GM19099 (cell line): ENCODE measurements at regions not wholly inside any gene's neighbourhood (a gene's known extent, or its start where the extent isn't known, plus 50 kb on each side); places are given as distances from the start of the nearest gene placed in this dataset.

Experiments
- POLR2A ChIP-seq: IDR thresholded peaks from 3 replicates; pipeline ENCODE4 v1.6.1; 2011; ENCODE audit warnings: low read depth; ENCODE audit not compliant: insufficient read length; ENCODE audit errors: extremely low read depth

- no peak for TF ChIP-seq POLR2A
These were observed 1487.5 kb downstream of the BRD1 start for GRCh38 chr22:48340191-48340590.

- no peak for TF ChIP-seq POLR2A
These were observed 1488.6 kb downstream of the BRD1 start for GRCh38 chr22:48338793-48339705.

GRCh38 chr22:48337957-48338792 lies 1489.5 kb downstream of the BRD1 start:
- TF ChIP-seq POLR2A: no peak

GRCh38 chr22:48336339-48337060 lies 1491.2 kb downstream of the BRD1 start:
- TF ChIP-seq POLR2A: no peak

- no peak for TF ChIP-seq POLR2A
These were observed 1492.1 kb downstream of the BRD1 start for GRCh38 chr22:48335442-48336139.

- TF ChIP-seq POLR2A: no peak
These were observed 1492.7 kb downstream of the BRD1 start for GRCh38 chr22:48334971-48335370.

GRCh38 chr22:48333816-48334735 lies 1493.6 kb downstream of the BRD1 start:
- no peak for TF ChIP-seq POLR2A

- TF ChIP-seq POLR2A: no peak
These were observed 1494.3 kb downstream of the BRD1 start for GRCh38 chr22:48333323-48333763.

- no peak for TF ChIP-seq POLR2A
These were observed 1495.0 kb downstream of the BRD1 start for GRCh38 chr22:48332438-48333322.

GRCh38 chr22:48331691-48332220 lies 1495.9 kb downstream of the BRD1 start:
- no peak for TF ChIP-seq POLR2A

GRCh38 chr22:48331266-48331665 lies 1496.4 kb downstream of the BRD1 start:
- no peak for TF ChIP-seq POLR2A

- TF ChIP-seq POLR2A: no peak
These were observed 1500.0 kb downstream of the BRD1 start for GRCh38 chr22:48327721-48328120.
